MM.1S (cell line): ENCODE measurements at regions not wholly inside any gene's neighbourhood (a gene's known extent, or its start where the extent isn't known, plus 50 kb on each side); places are given as distances from the start of the nearest gene placed in this dataset.

Experiments
- DNase-seq: peaks from one replicate; pipeline ENCODE4 v3.0.0-alpha.2; 2015
- H2AFZ ChIP-seq: fragments of 300-600 bp; sonication (generic); 2 replicates; pipeline ENCODE4 v1.6.0; 2016; ENCODE audit warnings: antibody characterized with exemption, low read length
- H3F3A ChIP-seq: fragments of 300-600 bp; sonication (generic); 2 replicates; pipeline ENCODE4 v1.6.1; 2016; ENCODE audit warnings: mild to moderate bottlenecking, antibody characterized with exemption, low read length, moderate library complexity, mixed read lengths; ENCODE audit not compliant: insufficient read depth
- H3K27ac ChIP-seq: fragments of 300-600 bp; sonication (generic); 2 replicates; pipeline ENCODE4 v1.5.1; 2016; ENCODE audit warnings: mild to moderate bottlenecking, low read length
- H3K27me3 ChIP-seq: fragments of 300-600 bp; sonication (generic); replicated peaks from 2 replicates; pipeline ENCODE4 v1.6.0; 2016; ENCODE audit warnings: low read length; ENCODE audit not compliant: insufficient read depth
- H3K36me3 ChIP-seq: fragments of 300-600 bp; sonication (generic); replicated peaks from 2 replicates; pipeline ENCODE4 v1.6.1; 2016; ENCODE audit warnings: mild to moderate bottlenecking, low read length, mixed read lengths; ENCODE audit not compliant: insufficient read depth
- H3K4me1 ChIP-seq: fragments of 300-600 bp; sonication (generic); 2 replicates; pipeline ENCODE4 v1.6.1; 2016; ENCODE audit warnings: low read length, mixed read lengths
- H3K4me2 ChIP-seq: fragments of 300-600 bp; sonication (generic); 2 replicates; pipeline ENCODE4 v1.6.0; 2016; ENCODE audit warnings: low read depth, low read length
- H3K4me3 ChIP-seq: fragments of 300-600 bp; sonication (generic); 2 replicates; pipeline ENCODE4 v1.5.1; 2016; ENCODE audit warnings: low read length, mixed read lengths
- H3K79me2 ChIP-seq: fragments of 300-600 bp; sonication (generic); 2 replicates; pipeline ENCODE4 v1.6.1; 2016; ENCODE audit warnings: mixed run types, low read length, mixed read lengths
- H3K9ac ChIP-seq: fragments of 300-600 bp; sonication (generic); 2 replicates; pipeline ENCODE4 v1.6.1; 2016; ENCODE audit warnings: low read length, mixed read lengths
- H3K9me2 ChIP-seq: fragments of 300-600 bp; sonication (generic); replicated peaks from 2 replicates; pipeline ENCODE4 v1.6.1; 2016; ENCODE audit warnings: mild to moderate bottlenecking, low read length, mixed read lengths; ENCODE audit not compliant: insufficient read depth
- H3K9me3 ChIP-seq: fragments of 300-600 bp; sonication (generic); replicated peaks from 2 replicates; pipeline ENCODE4 v1.6.1; 2016; ENCODE audit warnings: mild to moderate bottlenecking, low read length, mixed read lengths; ENCODE audit not compliant: insufficient read depth
- H4K20me1 ChIP-seq: fragments of 300-600 bp; sonication (generic); 2 replicates; pipeline ENCODE4 v1.6.1; 2016; ENCODE audit warnings: mild to moderate bottlenecking, low read length, moderate library complexity, mixed read lengths; ENCODE audit not compliant: insufficient read depth
- CTCF ChIP-seq: fragments of 300-600 bp; sonication (generic); IDR thresholded peaks from 2 replicates; pipeline ENCODE4 v1.5.1; 2016; ENCODE audit warnings: antibody characterized with exemption, low read length, mixed read lengths
- EZH2 ChIP-seq: fragments of 300-600 bp; sonication (generic); optimal IDR thresholded peaks from 2 replicates; pipeline ENCODE3; 2017; ENCODE audit warnings: low read depth, mild to moderate bottlenecking, antibody characterized with exemption, low read length, mixed read lengths
- EZH2phosphoT487 ChIP-seq: fragments of 300-600 bp; sonication (generic); IDR thresholded peaks from 2 replicates; pipeline ENCODE4 v1.6.1; 2018; ENCODE audit warnings: antibody characterized with exemption, low read length

GRCh38 chr1:244137276-244137675, 86.2 kb downstream of the ZBTB18 start:
- Histone ChIP-seq H3K9ac (no peak overlapping the region), H3K9me3 (no peaks in the 10 kb centered on the region), H3K36me3 (no peaks in the 10 kb centered on the region), H3K27ac (no peak overlapping the region), H3K79me2 (no peaks in the 10 kb centered on the region), H3F3A (no peaks in the 10 kb centered on the region), H2AFZ (no peak overlapping the region), H3K9me2 (no peaks in the 10 kb centered on the region), H4K20me1 (no peaks in the 10 kb centered on the region), H3K4me2 (no peak overlapping the region), H3K4me1 (no peaks in the 10 kb centered on the region), H3K4me3 (no peak overlapping the region), H3K27me3 (no peaks in the 10 kb centered on the region)
- DNase-seq = no peak
- TF ChIP-seq EZH2phosphoT487 (no peak), EZH2 (no peak), CTCF (no peak)

GRCh38 chr1:244137725-244138124, 86.6 kb downstream of the ZBTB18 start:
- TF ChIP-seq EZH2 (no peak), EZH2phosphoT487 (no peak), CTCF (no peak)
- Histone ChIP-seq H3K27ac (no peak overlapping the region), H3K36me3 (no peaks in the 10 kb centered on the region), H3K9ac (no peak overlapping the region), H3K27me3 (no peaks in the 10 kb centered on the region), H2AFZ (no peak overlapping the region), H4K20me1 (no peaks in the 10 kb centered on the region), H3K9me3 (no peaks in the 10 kb centered on the region), H3K4me3 (no peak overlapping the region), H3F3A (no peaks in the 10 kb centered on the region), H3K9me2 (no peaks in the 10 kb centered on the region), H3K79me2 (no peaks in the 10 kb centered on the region), H3K4me2 (no peak overlapping the region), H3K4me1 (no peaks in the 10 kb centered on the region)
- DNase-seq = no peak

GRCh38 chr1:244138399-244138798, 87.3 kb downstream of the ZBTB18 start:
- no peak for DNase-seq
- H3K79me2 ChIP-seq = no peaks in the 10 kb centered on the region
- no peak overlapping the region for H3K4me2 ChIP-seq
- no peaks in the 10 kb centered on the region for H3K36me3 ChIP-seq
- H3K4me3 ChIP-seq = no peak overlapping the region
- H3K27ac ChIP-seq = no peak overlapping the region
- no peaks in the 10 kb centered on the region for H3K9me3 ChIP-seq
- no peaks in the 10 kb centered on the region for H3K27me3 ChIP-seq
- no peaks in the 10 kb centered on the region for H3K4me1 ChIP-seq
- H4K20me1 ChIP-seq = no peaks in the 10 kb centered on the region
- no peak overlapping the region for H2AFZ ChIP-seq
- H3K9me2 ChIP-seq = no peaks in the 10 kb centered on the region
- H3K9ac ChIP-seq = no peak overlapping the region
- TF ChIP-seq EZH2phosphoT487 (no peak), CTCF (no peak), EZH2 (no peak)
- no peaks in the 10 kb centered on the region for H3F3A ChIP-seq
